ENCODE measurements at regions not wholly inside any gene's neighbourhood (a gene's known extent, or its start where the extent isn't known, plus 50 kb on each side); places are given as distances from the start of the nearest gene placed in this dataset.
"Not testable (repeated sequence)": the region's sequence is repeated elsewhere in the genome, so short reads cannot be mapped to it uniquely, and the experiment has no call there.

DNA sequence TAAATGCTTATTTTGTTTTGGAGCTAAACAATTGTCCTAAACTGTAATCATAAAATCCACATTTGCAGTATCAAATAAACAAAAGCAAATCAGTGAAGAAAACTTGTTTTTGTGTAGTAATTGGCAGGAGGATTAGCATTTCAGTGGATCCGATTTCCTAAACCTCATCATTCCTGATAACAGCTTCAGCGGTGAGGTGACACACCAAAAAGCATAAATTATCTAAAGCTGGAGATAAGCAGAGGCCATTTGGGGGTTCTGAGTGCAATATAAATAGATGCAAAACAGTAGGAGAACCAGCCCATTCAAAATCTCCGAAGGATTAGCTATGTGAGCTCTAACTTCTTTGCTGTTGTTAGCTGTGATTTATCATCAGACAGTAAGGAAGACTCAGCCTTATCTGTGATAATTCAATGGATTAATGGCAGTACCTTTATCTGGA, 235.8 kb downstream of the EPHA7 start:
- DNase-seq: no peak

DNA sequence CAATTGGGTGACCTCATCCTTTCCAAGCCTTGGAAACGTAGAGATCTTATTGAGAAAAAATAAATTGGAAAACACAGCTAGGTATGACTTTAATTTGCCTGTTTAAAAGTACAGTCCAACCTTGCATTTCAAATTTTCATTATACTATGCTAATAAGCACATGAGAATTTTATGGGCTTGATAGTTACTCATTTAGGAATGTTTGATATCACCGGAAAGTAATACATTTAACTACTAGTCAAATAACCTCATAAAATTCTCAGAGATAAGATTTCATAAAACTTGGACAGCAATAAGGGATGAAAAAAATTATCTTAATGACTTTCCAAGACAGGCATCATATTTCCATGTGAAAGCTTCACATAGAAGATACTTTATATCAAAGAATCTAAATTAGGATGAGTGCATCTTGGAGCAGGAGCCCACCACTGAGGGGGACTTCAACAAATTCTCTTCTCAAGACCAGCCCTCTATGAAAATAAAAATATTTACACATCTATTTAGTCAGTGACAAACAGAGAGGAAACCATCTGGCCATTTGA, 236.3 kb downstream of the EPHA7 start:
- DNase-seq: no peak

DNA sequence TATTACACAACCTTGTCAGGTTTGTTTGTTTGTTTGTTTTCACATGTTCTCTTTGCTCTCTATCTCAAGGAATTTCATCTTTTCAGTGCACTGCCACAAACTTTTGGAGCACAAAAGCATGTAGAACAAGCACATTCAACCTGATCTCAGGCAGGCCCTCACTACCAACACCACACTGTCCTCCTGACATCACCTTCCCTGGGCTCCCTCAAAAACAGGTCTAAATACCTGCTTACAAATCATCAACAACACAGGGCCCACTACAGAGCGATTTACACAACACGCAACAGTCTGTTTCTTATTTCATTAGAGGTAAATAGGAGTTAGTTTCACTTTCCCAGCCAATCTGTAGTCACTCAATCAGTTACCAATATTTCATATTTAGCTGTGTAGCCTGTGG, 241.4 kb downstream of the EPHA7 start:
- DNase-seq: no peak

DNA sequence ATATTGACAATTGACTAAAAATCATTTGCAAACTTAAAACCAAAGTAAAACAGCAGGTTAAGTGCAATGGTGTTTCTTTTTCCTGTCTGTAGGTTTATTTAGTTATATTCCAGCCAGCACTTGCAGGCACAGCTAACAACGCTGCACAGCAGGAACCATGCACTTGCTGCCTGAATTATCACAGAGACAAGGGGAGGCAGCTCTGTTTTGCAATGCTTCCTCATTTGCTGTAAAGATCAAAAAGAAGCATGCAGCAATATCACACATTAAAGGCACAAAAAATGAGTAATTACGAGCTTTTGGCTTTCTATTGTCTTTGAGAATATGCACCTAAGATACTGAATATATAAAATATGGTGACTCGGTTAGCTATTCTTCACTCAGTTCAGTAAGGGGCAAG, 241.9 kb downstream of the EPHA7 start:
- DNase-seq: no peak

DNA sequence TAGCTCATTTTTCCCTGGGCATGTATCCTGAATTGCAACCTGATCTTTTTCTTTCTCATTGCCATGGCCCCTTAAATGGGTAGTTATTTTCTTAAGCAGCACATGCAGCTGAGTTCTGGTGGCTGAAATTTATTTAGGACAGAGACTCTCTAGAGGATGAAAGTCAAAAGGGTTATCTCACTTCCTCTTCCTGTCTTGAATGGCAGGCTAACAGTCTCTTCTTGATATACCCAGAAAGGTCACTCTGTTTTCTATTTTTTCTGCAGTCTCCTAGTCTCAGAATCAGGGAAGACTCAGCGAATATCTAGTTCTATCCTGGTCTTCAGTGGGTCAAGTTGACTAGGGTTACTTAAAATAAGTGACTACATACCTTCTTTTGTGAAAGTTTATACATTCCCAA, 243.3 kb downstream of the EPHA7 start:
- no peak for DNase-seq

DNA sequence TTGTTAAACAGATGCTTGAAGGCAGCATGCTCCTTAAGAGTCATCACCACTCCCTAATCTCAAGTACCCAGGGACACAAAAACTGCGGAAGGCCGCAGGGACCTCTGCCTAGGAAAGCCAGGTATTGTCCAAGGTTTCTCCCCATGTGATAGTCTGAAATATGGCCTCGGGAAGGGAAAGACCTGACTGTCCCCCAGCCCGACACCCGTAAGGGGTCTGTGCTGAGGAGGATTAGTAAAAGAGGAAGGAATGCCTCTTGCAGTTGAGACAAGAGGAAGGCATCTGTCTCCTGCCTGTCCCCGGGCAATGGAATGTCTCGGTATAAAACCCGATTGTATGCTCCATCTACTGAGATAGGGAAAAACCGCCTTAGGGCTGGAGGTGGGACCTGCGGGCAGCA, 245.8 kb downstream of the EPHA7 start:
- DNase-seq: not testable (repeated sequence)

DNA sequence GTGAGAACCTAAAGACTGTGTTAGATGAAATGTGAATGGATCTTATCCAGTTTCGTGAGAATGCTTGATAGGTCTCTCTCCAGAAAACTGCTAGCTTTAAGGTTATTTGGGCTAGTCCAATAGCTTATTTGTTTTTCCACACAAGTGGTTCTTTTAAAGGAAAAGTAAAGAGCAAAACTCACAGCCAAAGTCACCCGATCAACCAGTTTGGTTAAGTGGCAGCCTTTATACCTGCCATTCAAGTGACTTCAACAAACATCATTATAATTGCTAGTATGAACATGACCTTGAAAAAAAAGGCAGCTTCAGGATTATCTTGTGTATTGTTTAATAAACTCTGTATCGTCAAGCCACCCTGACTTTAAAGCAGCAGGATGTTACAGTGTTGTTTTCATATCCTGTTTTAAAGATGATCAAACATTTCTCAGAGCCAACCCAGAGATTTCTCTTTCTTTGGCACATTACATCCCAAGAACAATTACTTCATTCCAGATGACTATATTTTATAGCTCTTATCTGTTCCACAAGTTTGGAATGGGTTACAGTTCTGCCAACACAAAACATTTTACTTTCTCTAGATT, 253.4 kb downstream of the EPHA7 start:
- DNase-seq: no peak

DNA sequence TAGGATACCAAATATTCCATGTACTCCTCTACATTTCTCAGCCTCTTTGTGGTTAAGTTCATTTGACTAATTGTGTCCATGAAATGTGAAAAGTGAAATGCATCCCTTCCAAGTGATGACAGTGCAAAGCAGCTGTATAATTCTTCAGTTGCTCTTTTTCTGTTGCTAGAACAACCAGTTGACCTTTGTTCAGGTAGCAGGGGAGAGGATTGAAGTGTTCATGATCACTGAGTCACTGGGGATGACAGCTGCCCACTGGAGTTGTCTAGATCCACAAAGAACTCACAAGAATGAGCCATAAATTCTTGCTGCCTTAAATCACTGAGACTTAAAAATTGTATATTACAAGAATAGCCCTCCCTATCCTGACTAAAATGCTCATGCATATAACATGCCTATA, 254.6 kb downstream of the EPHA7 start:
- no peak for DNase-seq

DNA sequence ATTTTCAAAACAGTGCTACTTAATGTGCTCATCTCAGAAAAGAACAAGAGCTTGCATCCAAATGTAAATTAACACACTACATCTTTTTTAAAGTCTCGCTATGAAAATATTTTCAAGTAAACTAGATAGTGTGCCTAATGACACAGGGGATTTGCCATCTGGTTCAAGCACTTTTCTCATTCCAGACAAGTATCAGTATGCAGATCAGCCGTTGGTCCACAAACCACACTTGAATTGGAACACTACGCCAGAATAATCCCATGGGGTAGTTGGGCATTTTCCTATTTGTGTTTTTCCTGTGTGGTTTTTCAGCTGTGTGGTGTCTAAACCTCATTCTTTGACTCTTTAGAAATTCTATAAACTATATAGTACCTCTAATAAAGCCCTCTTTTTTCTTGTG, 256.2 kb downstream of the EPHA7 start:
- no peak for DNase-seq

DNA sequence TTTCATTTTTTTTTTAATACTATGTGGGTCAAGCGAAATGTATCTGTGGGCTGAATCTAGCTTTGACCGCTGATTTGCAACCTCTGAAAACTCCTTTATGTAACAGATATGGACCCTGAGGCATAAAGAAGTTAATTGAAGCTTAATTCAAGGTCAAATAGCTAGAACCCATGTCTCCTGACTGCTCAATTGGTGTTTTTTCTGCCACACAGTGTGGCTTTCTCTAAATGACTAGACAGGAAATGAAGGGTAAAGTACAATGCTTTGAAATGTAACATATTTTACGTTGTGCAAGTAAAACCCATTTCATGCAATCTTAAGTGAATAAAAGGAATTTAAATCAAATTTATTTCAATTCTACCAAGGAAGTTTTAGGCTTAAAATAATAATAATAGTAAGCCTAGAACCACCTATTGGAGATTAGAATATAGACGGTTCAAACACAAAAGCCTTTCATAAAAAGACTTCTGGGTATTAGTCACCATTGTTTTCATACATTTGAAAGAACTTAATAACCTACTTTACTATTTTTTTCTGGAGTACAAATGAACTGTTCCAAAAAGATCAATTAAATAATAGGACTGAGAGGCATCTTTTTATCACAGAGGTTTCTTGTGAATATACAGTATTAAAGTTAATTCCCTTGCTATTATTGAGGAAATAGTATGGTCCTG, 279.8 kb downstream of the EPHA7 start:
- no peak for DNase-seq

DNA sequence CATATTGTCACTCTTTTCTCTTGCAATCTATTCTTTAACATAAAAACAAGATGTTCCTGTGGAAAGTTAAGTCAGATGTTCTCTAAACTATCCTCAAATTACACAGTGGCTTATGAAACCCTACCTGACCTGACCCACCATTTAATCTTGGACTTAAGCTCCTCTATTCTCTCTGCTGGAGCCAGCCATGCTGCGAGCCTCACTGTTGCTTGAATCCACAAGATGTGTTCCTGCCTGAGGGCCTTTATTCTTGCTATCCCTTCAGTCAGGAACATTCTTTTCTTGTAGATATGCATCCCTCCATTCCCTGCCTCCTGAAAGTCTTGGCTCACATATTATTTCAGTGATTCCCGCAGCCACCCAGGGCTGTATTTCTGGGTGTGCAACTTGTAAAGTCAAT, 283.2 kb downstream of the EPHA7 start:
- DNase-seq: no peak

DNA sequence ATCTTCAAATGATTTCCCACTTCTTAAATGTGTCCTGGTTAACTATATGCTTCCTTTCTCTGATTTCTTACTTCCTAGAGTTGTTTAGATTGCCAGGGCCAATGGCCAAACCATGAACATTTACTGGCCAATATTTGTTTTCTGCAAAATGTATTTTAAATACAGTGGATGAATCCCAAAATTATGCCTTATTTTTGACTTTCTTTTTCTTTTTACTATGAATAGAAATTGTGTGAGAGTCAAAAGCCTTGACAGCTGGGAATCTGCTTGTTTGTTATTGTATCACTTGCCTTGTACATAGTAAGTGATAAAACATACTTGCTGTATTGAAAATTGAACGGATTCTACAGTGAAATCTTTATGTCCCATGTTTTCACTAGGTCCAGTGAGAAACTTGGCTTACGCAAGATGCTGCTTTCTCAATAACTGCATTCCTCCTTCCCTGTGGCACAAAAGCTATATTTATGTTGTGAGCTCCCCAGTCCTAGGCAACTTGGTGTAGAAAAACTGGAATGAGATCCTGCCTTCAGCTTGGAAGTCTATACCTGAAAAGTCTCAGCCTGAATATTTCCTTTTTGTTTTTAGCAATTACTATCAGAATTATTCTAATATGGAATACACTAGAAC, 295.2 kb downstream of the EPHA7 start:
- DNase-seq: no peak

DNA sequence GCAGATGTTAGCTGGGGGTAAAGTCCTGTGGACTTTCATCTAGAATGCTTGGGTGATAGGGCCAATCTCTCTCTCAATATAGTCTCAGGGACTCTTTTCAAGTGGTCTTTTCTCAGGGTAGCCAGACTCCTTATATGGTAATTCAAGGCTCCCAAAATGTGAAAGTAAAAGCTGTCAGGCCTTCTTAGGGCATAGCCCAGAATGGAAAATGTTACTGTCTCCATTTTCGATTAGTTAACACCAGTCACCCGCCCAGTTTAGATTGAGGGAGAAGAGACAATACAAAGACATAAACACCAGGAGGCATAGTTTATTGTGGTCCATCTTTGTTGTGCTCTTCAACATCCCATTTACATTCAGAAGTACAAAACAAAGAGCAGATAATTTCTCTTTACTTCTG, 295.8 kb downstream of the EPHA7 start:
- no peak for DNase-seq

DNA sequence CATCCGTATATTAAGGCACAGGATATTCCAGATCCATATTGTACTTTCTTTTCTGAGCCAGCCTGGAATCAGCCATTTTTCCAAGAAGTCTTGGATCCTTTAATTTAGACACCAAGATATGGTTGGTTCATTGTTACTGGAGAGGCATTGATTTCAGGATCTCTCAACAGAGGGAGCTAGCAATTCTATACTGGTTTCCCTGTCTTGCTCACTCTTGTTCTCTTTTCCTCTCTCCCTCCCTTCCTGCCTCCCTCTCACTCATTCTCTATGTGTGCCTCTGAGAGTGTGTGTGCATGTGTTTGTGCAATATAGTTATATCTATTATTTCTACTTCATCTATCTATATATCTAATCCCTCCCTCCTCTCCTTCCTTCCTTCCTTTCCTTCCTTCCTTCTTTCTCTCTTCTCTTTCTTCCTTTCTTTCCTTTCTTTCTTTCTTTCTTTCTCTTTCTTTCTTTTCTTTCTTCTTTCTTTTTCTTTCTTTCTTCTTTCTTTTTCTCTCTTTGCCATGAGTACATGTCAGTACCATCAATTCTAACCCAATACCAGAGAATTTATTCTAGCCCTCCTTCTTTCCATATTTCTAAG, 299.1 kb downstream of the EPHA7 start:
- DNase-seq: no peak

DNA sequence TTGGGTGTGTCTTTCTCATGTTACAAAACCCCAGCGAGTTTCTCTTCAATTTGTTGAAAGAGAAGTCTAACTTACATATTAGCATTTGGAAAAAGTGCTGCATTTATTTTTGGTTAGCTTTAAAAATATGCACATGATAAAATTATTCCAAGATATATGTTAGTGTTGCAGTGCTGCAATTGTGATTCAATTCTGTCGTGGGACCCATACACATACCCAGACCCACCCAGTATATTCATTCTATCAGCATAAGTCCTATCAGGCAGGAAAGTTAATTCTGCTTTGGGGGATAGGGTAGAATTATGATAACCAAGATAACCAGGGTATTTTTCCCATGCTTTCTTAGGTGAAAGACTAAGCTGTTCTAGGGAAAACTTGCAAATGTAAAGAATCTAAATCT, 313.5 kb downstream of the EPHA7 start:
- no peak for DNase-seq

DNA sequence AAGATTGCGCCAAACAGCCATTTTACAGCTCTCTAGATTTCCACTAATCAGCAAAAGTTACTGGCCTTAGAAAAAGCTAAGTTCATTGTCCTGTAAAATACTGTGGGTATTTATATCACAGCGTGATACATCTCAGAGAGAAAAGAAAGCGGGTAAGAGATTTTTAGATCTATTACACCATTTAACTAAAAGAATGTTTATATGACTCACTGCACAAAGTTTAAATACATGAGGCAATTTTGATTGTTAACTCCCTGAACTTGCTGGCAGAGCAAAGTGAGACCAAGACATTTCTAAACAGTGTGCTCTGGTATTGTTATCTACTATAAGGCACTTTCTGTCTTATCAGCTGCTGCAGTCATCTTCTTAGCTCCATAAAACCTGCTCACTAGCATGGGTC, 314.3 kb downstream of the EPHA7 start:
- no peak for DNase-seq

DNA sequence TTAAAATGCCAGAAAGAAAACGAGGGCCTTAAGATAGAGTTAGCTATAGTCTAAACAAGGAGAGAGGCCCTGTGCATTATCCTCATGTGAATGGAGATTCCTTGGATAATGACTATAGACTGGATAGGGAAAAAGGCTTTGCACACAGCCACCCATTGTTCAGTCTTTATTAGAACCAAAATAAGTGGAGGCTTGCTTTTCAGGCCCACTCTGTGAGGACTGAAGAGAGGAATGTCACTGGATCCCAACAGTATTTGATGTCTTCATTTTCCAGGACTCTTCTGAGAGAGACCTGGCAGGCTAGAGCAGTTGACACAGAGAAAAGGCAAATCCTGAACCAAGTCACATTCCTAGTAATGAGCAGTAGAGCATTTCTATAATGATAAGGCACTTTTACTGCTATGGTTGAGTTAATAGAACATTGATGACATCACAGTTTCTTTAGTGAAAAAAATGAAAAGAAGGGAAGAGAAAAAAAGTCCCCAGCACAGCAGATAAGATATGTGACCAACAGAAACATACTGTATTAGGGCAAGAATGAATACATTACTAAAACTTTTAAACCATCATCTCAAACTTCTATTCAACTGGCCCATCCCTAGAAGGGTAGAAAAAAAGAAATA, 315.1 kb downstream of the EPHA7 start:
- no peak for DNase-seq

DNA sequence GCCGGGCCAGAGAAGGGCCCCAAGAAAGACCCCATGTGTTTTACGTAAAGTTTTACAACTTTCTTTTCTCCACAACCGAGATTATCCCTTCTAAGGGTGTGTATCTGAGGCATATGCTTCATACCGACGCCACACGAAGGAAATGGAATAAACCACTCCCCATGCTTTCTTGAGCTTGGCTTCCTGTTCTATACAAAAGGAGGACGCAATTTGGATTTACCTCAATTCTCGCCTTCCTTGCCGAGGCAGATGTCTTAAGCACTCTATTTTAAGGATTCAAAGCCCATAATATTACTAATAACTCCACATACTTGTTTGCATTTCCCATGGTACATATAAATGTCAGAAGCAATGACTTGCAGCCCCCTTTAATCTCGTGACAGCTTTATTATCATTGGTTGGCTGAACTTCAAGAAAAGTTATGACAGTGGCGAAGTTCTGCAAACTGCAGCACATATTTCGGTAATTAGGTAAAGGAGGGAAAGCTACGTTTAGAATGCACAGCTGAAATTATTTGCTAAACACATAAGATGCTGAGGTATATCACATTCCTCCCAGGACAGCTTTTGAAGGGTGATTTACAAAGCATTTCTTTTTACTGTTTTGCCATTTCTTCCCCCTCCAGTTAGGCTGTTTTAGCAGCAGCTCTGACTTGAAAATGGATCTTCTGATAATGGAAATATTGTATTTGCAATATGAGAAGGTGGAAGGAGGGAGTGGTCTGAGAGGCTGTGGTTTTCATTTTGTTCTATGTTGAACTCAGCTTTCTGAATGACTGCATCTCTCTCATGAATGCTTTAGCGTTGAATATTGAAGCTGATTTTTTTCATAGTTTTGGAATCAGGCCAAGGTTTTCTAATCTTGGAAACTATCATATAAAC, 330.5 kb downstream of the EPHA7 start:
- DNase-seq: peak; percentile 60

DNA sequence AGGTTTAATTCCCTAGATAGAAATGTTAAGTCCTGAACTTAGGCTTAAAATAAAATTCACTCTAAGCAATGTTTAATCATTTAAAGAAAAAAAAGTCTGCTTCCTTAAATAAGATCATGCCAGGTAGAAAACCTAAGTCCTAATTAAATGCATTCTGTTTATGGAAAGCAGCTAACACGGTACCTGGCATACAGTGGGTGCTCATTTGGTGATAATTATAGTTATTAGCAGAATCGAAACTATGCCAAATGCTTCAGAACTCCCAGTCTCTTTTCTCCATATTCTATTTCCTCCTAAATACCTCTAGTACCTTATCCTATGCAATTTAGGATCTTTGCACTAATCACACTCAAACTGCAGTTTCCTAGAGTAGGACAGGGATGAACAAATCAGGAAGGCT, 331.8 kb downstream of the EPHA7 start:
- DNase-seq: no peak

DNA sequence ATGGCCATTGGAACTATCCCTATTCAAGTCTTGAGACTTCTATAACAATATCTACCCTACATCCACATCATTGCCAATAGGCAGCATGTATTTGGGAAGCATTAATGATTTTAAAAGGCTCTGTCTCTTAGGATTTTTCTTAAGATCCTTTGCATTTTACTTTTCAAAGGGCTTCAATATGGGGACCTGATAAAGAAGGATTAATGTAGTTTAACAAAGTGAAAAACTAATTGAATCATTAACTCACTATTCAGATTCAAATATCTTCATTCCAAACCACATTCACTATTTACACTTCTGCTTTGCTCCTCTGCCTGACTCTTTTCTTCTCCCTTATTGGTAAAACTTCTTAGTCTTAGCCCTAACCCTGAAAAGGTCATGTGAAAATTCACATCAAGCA, 333.0 kb downstream of the EPHA7 start:
- no peak for DNase-seq

Data from muscle of arm (tissue), 1 donor.